CD4-positive, alpha-beta T cell (primary cell): ENCODE measurements at regions not wholly inside any gene's neighbourhood (a gene's known extent, or its start where the extent isn't known, plus 50 kb on each side); places are given as distances from the start of the nearest gene placed in this dataset.

ENCODE experiments used
- ATAC-seq: fragments of 200-7000 bp; cut with Tn5 transposase; one replicate; pipeline ENCODE4 v1.10.0; 2022; ENCODE audit warnings: mild to moderate bottlenecking; ENCODE audit not compliant: poor library complexity
- CTCF ChIA-PET: fragments of 350-600 bp; sonication (Branson Sonifier 250); formaldehyde crosslinking; loops from one replicate; lab custom pipeline; 2021; ENCODE audit warnings: antibody characterized with exemption, inconsistent platforms; lab: Charles Lee
- POLR2A ChIA-PET: fragments of 350-600 bp; sonication (Branson Sonifier 250); formaldehyde crosslinking; loops from one replicate; lab custom pipeline; 2021; ENCODE audit warnings: antibody characterized with exemption, inconsistent platforms; lab: Charles Lee
- DNase-seq, 14 experiments: peaks; one replicate each; pipeline ENCODE4 v3.0.0-alpha.2; 2013 to 2020; ENCODE audit warnings: mixed read lengths in 2 of 14
- H3K27ac ChIP-seq, 2 donors: one replicate each; pipeline versions ENCODE4 v1.5.1 to v1.7.0; 2013; ENCODE audit warnings: low read length in 2 of 2, low read depth in 1 of 2, mild to moderate bottlenecking in 1 of 2
- H3K27me3 ChIP-seq, 2 experiments: 1 replicate in 1 of 2; 2 replicates in 1 of 2; pipeline versions ENCODE4 v1.6.1 to v1.7.0; 2013; ENCODE audit warnings: low read length in 2 of 2, control low read depth in 1 of 2, mild to moderate bottlenecking in 1 of 2, moderate library complexity in 1 of 2; ENCODE audit not compliant: insufficient read depth in 2 of 2, control insufficient read depth in 1 of 2
- H3K36me3 ChIP-seq: one replicate; pipeline ENCODE4 v1.6.1; 2013; ENCODE audit warnings: low read length, control low read depth; ENCODE audit not compliant: insufficient read depth
- H3K4me1 ChIP-seq: one replicate; pipeline ENCODE4 v1.6.1; 2013; ENCODE audit warnings: low read length, control low read depth; ENCODE audit not compliant: insufficient read depth
- H3K4me3 ChIP-seq: one replicate; pipeline ENCODE4 v1.5.1; 2013; ENCODE audit warnings: mild to moderate bottlenecking, low read length, moderate library complexity
- H3K9me3 ChIP-seq, 2 experiments: 1 replicate in 1 of 2; 2 replicates in 1 of 2; pipeline versions ENCODE4 v1.6.1 to v1.7.0; 2013; ENCODE audit warnings: low read length in 2 of 2, mild to moderate bottlenecking in 2 of 2, control low read depth in 1 of 2, moderate library complexity in 1 of 2; ENCODE audit not compliant: control insufficient read depth in 1 of 2, insufficient read depth in 1 of 2
- H3K27ac Mint-ChIP-seq: one replicate; pipeline ENCODE4 v1.8.0; 2020; ENCODE audit warnings: mixed read lengths
- H3K27me3 Mint-ChIP-seq: one replicate; pipeline ENCODE4 v1.8.0; 2021; ENCODE audit warnings: mixed read lengths
- H3K36me3 Mint-ChIP-seq: one replicate; pipeline ENCODE4 v1.8.0; 2021; ENCODE audit warnings: low read depth, mixed read lengths
- H3K4me1 Mint-ChIP-seq: one replicate; pipeline ENCODE4 v1.8.0; 2021; ENCODE audit warnings: low read depth, mixed read lengths
- H3K4me3 Mint-ChIP-seq: one replicate; pipeline ENCODE4 v1.8.0; 2020; ENCODE audit warnings: mild to moderate bottlenecking, mixed read lengths
- H3K9me3 Mint-ChIP-seq: one replicate; pipeline ENCODE4 v1.8.0; 2020; ENCODE audit warnings: mixed read lengths
- CTCF ChIP-seq: fragments of 200-600 bp; IDR thresholded peaks from one replicate; pipeline ENCODE4 v1.8.0; 2022; ENCODE audit warnings: antibody characterized with exemption, mild to moderate bottlenecking
- intact Hi-C, 2 experiments: fragments of 100-400 bp; cut with DNase I in 1 of 2; cut with micrococcal nuclease in 1 of 2; formaldehyde crosslinking; loops; one replicate each; pipeline versions ENCODE4 v1.15.1 to v1.9.0; 2023 to 2025; cut with DNase I, micrococcal nuclease

- no peaks in the 10 kb centered on the region for H3K27me3 Mint-ChIP-seq
- Histone ChIP-seq H3K27me3 (no peaks in the 10 kb centered on the region), H3K4me1 (no peaks in the 10 kb centered on the region), H3K9me3 (peaks cover 0 to 4% of the 10 kb centered on the region in 2 experiments), H3K27ac (no peak overlapping the region), H3K36me3 (no peaks in the 10 kb centered on the region), H3K4me3 (no peak overlapping the region)
- H3K36me3 Mint-ChIP-seq, result no peaks in the 10 kb centered on the region
- H3K4me1 Mint-ChIP-seq, result no peaks in the 10 kb centered on the region
- ATAC-seq, result no peak
- POLR2A ChIA-PET, result no interaction called here
- TF ChIP-seq CTCF, result no peak
- H3K9me3 Mint-ChIP-seq, result no peaks in the 10 kb centered on the region
- CTCF ChIA-PET, result no interaction called here
- no peak overlapping the region for H3K4me3 Mint-ChIP-seq
- DNase-seq, result no peak
- no peak overlapping the region for H3K27ac Mint-ChIP-seq
- intact Hi-C loops, result no loop called here
Observed at GRCh38 chr13:33691980-33692379, 126.0 kb upstream of the RFC3 start.

- no peak overlapping the region for H3K27ac Mint-ChIP-seq
- POLR2A ChIA-PET, result no interaction called here
- CTCF ChIA-PET, result no interaction called here
- no peaks in the 10 kb centered on the region for H3K36me3 Mint-ChIP-seq
- no peaks in the 10 kb centered on the region for H3K4me1 Mint-ChIP-seq
- Histone ChIP-seq H3K4me1 (no peaks in the 10 kb centered on the region), H3K9me3 (peaks cover 0 to 4% of the 10 kb centered on the region in 2 experiments), H3K27ac (no peak overlapping the region), H3K4me3 (no peak overlapping the region), H3K27me3 (no peaks in the 10 kb centered on the region), H3K36me3 (no peaks in the 10 kb centered on the region)
- H3K27me3 Mint-ChIP-seq, result no peaks in the 10 kb centered on the region
- no peak overlapping the region for H3K4me3 Mint-ChIP-seq
- ATAC-seq, result no peak
- H3K9me3 Mint-ChIP-seq, result no peaks in the 10 kb centered on the region
- no peak for TF ChIP-seq CTCF
- intact Hi-C loops, result no loop called here
- no peak for DNase-seq
Observed at GRCh38 chr13:33692531-33692930, 125.4 kb upstream of the RFC3 start.

DNA sequence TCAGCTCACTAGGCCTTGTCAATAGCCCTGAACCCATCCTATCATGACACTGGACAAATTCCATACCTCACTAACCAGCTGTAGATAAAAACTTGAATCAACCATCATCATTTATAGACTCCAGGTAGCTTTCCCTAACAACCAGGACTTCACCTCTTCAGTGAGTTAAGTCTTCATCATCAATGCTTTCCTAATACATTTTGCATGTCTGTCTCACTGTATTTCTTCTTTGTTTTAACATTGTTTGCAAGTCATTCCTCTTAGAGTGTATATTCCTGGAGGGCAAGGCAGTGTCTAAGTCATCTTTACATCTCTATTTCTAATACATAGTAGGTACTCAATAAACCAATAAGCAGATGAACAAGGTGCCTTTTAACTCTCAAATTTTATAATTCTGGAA, 123.4 kb upstream of the RFC3 start:
- H3K4me1 ChIP-seq, result no peaks in the 10 kb centered on the region
- H3K4me1 Mint-ChIP-seq, result no peaks in the 10 kb centered on the region
- no peak for ATAC-seq
- no peaks in the 10 kb centered on the region for H3K27me3 ChIP-seq
- no peak overlapping the region for H3K4me3 Mint-ChIP-seq
- CTCF ChIA-PET, result interaction anchor here (1.3 kb wide), 1 partner anchor 9 kb away, joined by 3 read pairs; no protein-coding TSS in a partner anchor
- no peak for TF ChIP-seq CTCF
- DNase-seq, result no peak
- H3K9me3 ChIP-seq, result peaks cover 0 to 4% of the 10 kb centered on the region in 2 experiments
- H3K36me3 Mint-ChIP-seq, result no peaks in the 10 kb centered on the region
- no peaks in the 10 kb centered on the region for H3K9me3 Mint-ChIP-seq
- H3K36me3 ChIP-seq, result no peaks in the 10 kb centered on the region
- POLR2A ChIA-PET, result no interaction called here
- H3K27me3 Mint-ChIP-seq, result no peaks in the 10 kb centered on the region
- H3K27ac ChIP-seq, result no peak overlapping the region
- no peak overlapping the region for H3K4me3 ChIP-seq
- H3K27ac Mint-ChIP-seq, result no peak overlapping the region
- intact Hi-C loops, result no loop called here
